Activated B cell treated with CpG ODN at 0.5 μM for 24 hours (primary cell): ENCODE measurements at regions not wholly inside any gene's neighbourhood (a gene's known extent, or its start where the extent isn't known, plus 50 kb on each side); places are given as distances from the start of the nearest gene placed in this dataset.

Source experiments
- ATAC-seq: fragments of 200-7000 bp; cut with Tn5 transposase; one replicate; pipeline ENCODE4 v1.10.0; 2021; ENCODE audit warnings: low read depth, mild to moderate bottlenecking, moderate library complexity
- CTCF ChIA-PET: fragments of 350-600 bp; sonication (Branson Sonifier 250); formaldehyde crosslinking; loops from one replicate; lab custom pipeline; 2021; ENCODE audit warnings: antibody characterized with exemption; lab: Charles Lee
- POLR2A ChIA-PET: fragments of 350-600 bp; sonication (Branson Sonifier 250); formaldehyde crosslinking; loops from one replicate; lab custom pipeline; 2021; ENCODE audit warnings: antibody characterized with exemption; lab: Charles Lee
- DNase-seq: peaks from one replicate; pipeline ENCODE4 v3.0.0; 2022
- H3K27ac Mint-ChIP-seq: one replicate; pipeline ENCODE4 v1.8.0; 2020; ENCODE audit warnings: mixed read lengths
- H3K27me3 Mint-ChIP-seq: one replicate; pipeline ENCODE4 v1.8.0; 2021; ENCODE audit warnings: mixed read lengths
- H3K36me3 Mint-ChIP-seq: one replicate; pipeline ENCODE4 v1.8.0; 2021; ENCODE audit warnings: low read depth, mixed read lengths
- H3K4me1 Mint-ChIP-seq: one replicate; pipeline ENCODE4 v1.8.0; 2021; ENCODE audit warnings: mixed read lengths
- H3K4me3 Mint-ChIP-seq: one replicate; pipeline ENCODE4 v1.8.0; 2020; ENCODE audit warnings: mild to moderate bottlenecking, mixed read lengths
- H3K9me3 Mint-ChIP-seq: one replicate; pipeline ENCODE4 v1.8.0; 2020; ENCODE audit warnings: mixed read lengths
- CTCF ChIP-seq: fragments of 200-600 bp; IDR thresholded peaks from one replicate; pipeline ENCODE4 v1.8.0; 2022; ENCODE audit warnings: antibody characterized with exemption, mild to moderate bottlenecking
- intact Hi-C: fragments of 100-400 bp; cut with micrococcal nuclease; formaldehyde crosslinking; loops from one replicate; pipeline ENCODE4 v1.15.1; 2024

- CTCF ChIA-PET: no interaction called here
- H3K36me3 Mint-ChIP-seq: no peaks in the 10 kb centered on the region
- no peak for ATAC-seq
- DNase-seq: no peak
- POLR2A ChIA-PET: no interaction called here
- H3K9me3 Mint-ChIP-seq: no peaks in the 10 kb centered on the region
- no peak overlapping the region for H3K27ac Mint-ChIP-seq
- no peak overlapping the region for H3K4me3 Mint-ChIP-seq
- no peaks in the 10 kb centered on the region for H3K4me1 Mint-ChIP-seq
- TF ChIP-seq CTCF: no peak
- peaks cover 6% of the 10 kb centered on the region for H3K27me3 Mint-ChIP-seq
- intact Hi-C loops: no loop called here
Observed at GRCh38 chr9:1954238-1954637, 60.9 kb upstream of the SMARCA2 start.

- DNase-seq: no peak
- no peak overlapping the region for H3K27ac Mint-ChIP-seq
- CTCF ChIA-PET: no interaction called here
Observed at GRCh38 chr9:1956958-1957357, 58.2 kb upstream of the SMARCA2 start.

GRCh38 chr9:1957856-1958255, 57.3 kb upstream of the SMARCA2 start:
- Mint-ChIP-seq H3K27ac (no peak overlapping the region), H3K27me3 (peaks cover 6% of the 10 kb centered on the region), H3K4me1 (no peaks in the 10 kb centered on the region), H3K4me3 (no peak overlapping the region), H3K36me3 (no peaks in the 10 kb centered on the region), H3K9me3 (no peaks in the 10 kb centered on the region)
- no peak for TF ChIP-seq CTCF
- intact Hi-C loops: no loop called here
- ChIA-PET POLR2A (no interaction called here), CTCF (no interaction called here)
- DNase-seq (no peak), ATAC-seq (no peak)

More at GRCh38 chr9:1956958-1957357, 58.2 kb upstream of the SMARCA2 start:
- Mint-ChIP-seq H3K27me3 (peaks cover 6% of the 10 kb centered on the region), H3K4me1 (no peaks in the 10 kb centered on the region), H3K4me3 (no peak overlapping the region), H3K36me3 (no peaks in the 10 kb centered on the region), H3K9me3 (no peaks in the 10 kb centered on the region)
- POLR2A ChIA-PET: no interaction called here
- TF ChIP-seq CTCF: no peak
- no peak for ATAC-seq
- intact Hi-C loops: no loop called here

GRCh38 chr9:1959371-1959770, 55.8 kb upstream of the SMARCA2 start:
- no peaks in the 10 kb centered on the region for H3K4me1 Mint-ChIP-seq
- H3K4me3 Mint-ChIP-seq: no peak overlapping the region
- H3K36me3 Mint-ChIP-seq: no peaks in the 10 kb centered on the region
- POLR2A ChIA-PET: no interaction called here
- no peaks in the 10 kb centered on the region for H3K9me3 Mint-ChIP-seq
- no peak for TF ChIP-seq CTCF
- ATAC-seq (no peak), DNase-seq (no peak)
- peaks cover 1% of the 10 kb centered on the region for H3K27me3 Mint-ChIP-seq
- intact Hi-C loops: no loop called here
- no peak overlapping the region for H3K27ac Mint-ChIP-seq
- CTCF ChIA-PET: no interaction called here

- H3K4me3 Mint-ChIP-seq: no peak overlapping the region
- ChIA-PET CTCF (no interaction called here), POLR2A (no interaction called here)
- H3K4me1 Mint-ChIP-seq: no peaks in the 10 kb centered on the region
- DNase-seq (no peak), ATAC-seq (no peak)
- H3K27ac Mint-ChIP-seq: no peak overlapping the region
- H3K36me3 Mint-ChIP-seq: no peaks in the 10 kb centered on the region
- intact Hi-C loops: no loop called here
- no peak for TF ChIP-seq CTCF
- H3K27me3 Mint-ChIP-seq: peaks cover 4% of the 10 kb centered on the region
- no peaks in the 10 kb centered on the region for H3K9me3 Mint-ChIP-seq
Observed at GRCh38 chr9:1960342-1961042, 54.7 kb upstream of the SMARCA2 start.
